DMS114 treated with DMSO at 0.1 percent for 48 hours (cell line): ENCODE measurements at regions not wholly inside any gene's neighbourhood (a gene's known extent, or its start where the extent isn't known, plus 50 kb on each side); places are given as distances from the start of the nearest gene placed in this dataset.
"Not testable (repeated sequence)": the region's sequence is repeated elsewhere in the genome, so short reads cannot be mapped to it uniquely, and the experiment has no call there.

ENCODE experiments used
- DNase-seq: peaks from one replicate; lab custom pipeline; 2025; ENCODE audit not compliant: unreplicated experiment; lab: John Stamatoyannopoulos, UW

DNA sequence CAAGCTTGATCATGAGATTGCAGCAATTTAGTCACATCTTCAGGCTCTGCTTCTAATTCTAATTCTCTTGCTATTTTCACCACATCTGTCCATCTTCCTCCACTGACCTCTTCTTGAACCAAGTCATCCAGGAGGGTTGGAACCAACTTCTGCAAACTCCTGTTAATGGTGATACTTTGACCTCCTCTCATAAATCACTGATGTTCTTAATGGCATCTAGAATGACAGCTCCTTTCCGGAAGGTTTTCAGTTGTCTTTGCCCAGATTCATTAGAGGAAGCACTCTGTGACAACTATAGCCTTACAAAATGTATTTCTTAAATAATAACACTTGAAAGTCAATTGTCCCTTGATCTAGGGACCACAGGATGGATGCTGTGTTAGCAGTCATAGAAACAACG, 136.2 kb downstream of the IGLL1 start:
- DNase-seq = not testable (repeated sequence)

DNA sequence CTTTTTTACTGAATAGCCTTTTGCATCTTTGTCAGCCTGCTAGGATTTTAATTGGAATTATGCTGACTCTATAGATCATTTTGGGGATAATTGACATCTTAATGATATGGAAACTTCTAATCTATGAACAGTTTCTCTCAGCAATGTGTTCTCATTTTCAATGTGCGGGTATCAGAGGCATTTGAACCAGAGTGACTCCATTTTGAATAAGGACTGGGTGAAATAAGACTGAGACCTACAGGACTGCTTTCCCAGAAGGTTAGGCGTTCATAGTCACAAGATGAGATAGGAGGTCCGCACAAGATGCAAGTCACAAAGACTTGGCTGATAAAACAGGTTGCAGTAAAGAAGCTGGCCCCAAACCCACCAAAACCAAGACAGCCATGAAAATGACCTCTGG, 140.5 kb downstream of the IGLL1 start:
- DNase-seq = not testable (repeated sequence)

DNA sequence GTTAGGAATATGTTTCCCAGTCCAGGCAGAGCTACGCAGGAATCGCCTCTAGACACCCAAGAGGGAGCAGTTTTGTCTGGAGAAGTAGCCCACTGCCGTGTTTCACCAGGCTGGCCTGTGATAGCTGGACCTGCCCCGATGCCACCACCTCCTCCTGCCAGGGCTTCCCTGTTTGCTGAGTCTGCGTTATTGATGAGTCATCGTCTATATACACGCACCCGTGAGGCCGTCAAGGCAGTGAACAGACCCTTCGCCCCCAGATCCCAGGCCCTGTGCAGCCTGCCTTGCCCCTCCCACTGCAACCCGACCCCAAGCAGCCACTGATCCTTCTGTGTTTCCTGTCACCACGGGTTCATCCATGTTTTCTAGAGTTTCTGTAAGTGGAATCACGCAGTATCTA, 141.9 kb downstream of the IGLL1 start:
- DNase-seq = no peak

DNA sequence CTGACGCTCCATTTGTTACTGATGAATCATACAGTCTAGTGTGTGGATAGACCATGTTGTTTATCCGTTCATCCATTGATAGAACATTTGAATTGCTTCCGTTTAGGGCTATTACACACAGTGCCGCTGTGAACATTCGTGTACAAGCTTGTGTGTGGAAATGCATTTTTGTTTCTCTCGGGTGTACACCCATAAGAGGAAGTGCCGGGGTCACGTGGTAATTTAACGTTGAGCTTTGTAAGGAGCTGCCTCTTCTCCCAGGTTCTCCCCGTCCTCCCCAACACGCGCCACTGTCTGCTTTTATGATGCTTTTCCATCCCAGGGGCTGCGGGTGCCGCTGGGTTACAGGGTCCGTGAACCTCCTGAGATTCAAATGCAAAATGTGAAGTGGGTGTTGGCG, 142.3 kb downstream of the IGLL1 start:
- no peak for DNase-seq

DNA sequence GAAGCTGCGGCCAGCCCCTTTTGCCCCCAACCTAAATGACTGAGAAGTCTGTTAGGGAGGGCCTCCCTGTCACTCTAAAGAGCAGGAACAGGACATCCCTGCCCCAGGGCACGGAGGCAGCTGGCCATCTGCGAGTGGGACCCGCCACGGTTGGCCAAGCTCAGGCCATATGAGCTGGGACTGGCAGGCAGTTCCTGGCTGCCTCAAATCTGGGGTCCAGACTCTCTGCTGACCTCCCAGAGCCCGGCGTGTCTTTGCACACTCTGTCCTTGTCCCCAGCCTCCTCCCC, 143.0 kb downstream of the IGLL1 start:
- not testable (repeated sequence) for DNase-seq

DNA sequence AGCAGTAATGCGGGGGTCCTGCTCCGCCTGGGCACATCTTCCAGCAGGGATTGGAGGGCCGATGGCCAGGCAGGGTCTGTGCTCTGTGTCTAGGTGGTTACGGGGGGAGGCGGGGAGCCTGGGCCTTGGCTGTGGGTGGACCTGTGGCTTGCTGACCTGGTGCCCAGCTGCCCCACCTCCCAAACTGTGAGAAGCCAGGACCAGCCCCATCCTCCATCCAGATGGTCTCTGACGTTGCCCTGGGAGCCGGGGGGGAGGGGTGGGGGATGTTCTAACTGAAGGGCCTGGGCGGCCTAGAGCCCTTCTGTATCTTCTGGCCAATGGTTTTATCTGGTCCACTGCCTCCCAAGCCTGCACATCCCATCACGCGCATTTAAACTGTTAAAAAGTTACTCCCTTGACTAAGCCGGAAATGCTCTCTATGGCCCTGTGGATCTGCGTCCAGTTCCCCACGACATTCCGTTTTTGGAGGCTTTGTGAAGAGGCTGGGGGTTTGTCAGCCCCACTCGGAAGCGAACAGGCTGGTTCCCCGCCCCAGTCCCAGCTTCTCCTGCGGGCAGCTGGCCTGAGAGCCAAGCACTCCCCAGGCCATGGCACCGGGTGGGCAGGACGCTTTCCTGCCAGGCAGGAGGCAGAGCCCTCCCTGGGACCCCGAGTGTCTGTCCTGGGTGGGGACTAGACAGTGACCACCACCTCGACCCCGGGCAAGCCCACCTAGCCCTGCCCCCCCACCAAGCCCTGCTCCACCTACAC, 143.6 kb downstream of the IGLL1 start:
- DNase-seq = not testable (repeated sequence)

DNA sequence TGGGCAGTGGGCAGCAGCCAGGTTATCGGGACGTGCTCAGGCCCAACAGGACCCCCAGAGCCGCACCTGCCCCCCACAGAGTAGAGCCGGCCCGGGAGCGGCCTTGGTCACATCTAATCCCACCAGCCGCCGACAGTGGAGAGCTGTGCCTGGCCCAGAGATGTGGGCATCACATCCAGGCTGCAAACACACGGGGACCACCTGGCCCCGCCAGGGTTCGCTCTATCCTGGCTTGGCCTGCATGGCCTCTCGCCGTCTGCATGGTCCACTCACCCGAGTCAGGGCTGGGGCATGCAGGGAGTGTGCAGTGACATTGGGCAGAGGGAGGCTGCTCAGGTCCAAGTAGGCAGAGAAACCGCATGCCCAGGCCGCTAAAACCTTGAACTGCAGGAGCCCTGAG, 144.9 kb downstream of the IGLL1 start:
- DNase-seq = not testable (repeated sequence)

DNA sequence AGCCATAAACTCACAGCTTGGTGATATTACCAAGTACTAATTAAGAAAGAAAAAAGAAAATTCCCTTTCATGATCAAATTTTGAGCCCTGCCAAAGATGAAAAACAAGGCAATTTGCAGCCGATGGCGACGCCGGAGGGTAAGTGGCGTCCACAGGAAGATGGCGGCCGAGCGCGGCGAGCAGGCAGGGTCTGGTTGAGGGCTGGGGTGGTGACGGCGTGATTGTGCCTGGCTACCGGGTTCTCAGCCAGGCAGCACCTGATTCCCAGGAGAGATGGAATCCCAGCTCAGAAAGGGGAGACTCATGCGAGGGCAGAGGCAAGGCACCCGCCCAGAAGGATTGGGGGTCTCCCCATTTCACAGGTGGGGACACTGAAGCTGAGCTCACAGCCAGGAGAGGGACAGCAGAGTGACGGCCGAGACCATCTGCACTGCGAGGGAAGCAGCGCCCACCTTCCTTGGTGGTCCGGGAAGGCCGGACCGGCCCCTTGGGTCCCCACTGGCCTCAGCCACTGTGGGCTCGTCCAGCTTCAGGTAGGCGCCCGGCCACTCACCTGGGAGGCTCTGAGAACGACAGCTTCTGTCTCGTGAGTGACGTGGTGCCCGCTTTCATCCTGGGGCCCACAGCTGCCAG, 145.8 kb downstream of the IGLL1 start:
- DNase-seq = not testable (repeated sequence)

DNA sequence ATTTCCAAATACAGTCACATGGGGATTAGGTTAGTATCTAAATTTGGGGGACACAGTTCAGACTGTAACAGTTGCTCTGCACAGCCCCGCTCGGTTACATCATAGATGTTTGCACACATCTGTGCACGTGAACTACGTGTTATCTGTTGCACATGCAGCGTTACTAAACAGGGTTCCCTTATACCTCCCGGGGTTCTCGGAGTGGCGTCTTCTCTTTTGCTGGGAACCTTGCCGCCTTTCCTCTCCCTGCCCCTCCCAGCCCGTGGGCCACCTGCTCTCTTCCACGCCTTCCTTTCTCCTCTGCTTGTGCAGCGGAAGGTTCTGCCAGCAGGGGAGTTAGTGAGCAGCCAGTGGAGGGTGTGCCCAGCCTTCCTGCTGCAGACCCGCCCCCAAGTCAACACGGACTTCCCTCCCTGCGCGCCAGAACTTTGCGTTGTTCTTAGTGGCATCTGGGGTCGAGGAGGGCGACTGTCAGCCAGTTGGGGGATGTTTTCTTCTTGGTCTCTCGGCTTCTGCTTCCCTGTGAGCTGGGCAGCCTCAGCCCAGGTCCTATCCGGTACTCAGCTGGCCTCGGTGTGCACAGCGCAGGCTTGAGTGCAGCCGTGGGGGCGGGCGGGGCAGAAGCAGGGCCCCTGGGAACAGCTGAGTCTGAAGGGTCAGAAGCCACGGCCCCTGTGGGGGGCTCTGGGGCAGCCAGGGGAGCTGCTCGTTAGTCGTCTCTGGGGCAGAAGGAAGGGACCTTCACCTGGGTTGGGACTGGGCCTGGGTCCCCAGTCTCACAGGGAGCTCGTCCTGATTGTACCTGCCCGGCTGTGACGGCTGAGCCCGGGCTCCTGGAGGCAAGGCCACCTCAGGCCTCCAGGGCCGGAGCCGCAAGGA, 146.7 kb downstream of the IGLL1 start:
- not testable (repeated sequence) for DNase-seq

DNA sequence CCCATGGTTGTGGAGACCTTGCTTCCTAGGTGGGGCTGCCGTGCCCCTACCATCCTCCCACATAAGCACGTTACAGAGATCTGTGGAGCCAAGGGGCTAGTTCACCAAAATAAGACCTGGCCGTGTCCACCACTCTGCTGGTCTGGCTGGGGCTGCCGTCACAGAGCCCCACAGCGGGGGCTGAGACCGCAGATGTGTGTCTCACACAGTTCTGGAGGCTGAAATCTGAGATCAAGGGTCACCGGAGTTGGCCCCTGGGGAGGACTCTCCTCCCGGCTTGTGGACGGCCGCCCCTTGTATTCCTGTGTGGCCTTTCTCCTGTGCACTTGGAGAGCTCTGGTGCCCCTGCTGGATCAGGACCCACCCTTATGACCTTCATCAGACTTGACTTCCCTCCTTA, 147.4 kb downstream of the IGLL1 start:
- DNase-seq = not testable (repeated sequence)

DNA sequence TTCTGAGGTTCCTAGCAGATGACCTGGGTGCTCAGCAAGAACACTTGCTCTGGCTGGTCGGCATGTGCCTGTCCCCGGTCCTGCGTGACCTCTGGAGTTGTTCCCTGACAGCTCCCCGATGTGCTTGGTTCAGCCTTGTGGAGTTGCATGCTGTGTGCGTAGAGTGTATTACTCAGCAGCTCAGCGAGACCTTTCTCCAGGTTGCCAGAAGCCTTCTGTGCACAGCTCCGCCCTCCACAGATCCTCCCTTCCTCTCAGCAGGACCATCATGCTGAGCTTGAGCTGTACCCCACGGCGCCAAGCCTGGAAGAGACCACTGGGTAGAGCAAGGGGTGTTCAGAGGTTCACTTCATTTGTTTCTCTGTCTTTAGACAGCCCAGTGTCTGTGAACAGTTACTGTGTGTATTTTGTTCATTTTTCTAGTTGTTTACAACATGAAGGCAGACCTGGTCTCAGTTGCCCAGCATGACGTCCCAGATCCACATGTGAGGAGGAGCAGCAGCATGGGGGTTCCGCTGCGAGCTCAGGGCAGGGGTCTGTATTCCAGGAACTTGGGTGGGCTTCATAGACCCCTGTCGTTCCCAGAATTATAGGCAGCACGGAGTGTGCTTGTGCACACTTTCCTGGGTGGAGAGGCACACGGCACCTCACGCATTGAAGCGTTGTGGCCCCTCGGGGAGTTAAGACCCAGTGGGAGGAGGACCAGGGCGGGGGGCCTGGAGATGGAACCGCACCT, 148.6 kb downstream of the IGLL1 start:
- DNase-seq = no peak

DNA sequence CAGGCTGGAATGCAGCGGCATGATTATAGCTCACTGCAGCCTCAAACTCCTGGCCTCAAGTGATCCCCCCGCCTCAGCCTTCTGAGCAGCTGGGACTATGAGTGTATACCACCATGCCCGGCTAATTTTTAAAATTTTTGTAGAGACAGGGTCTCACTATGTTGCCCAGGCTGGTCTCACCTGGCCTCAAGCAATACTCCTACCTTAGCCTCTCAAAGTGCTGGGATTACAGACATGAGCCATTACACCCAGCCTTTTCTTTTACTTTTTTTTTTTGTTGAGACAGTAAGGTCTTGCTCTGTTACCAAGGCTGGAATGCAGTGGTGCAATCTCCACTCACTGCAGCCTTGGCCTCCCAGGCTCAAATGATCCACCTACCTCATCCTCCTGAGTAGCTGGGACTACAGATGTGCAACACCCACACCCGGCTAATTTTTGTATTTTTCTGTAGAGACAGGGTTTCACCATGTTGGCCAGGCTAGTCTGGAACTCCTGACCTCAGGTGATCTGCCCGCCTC, 155.5 kb downstream of the IGLL1 start:
- not testable (repeated sequence) for DNase-seq

DNA sequence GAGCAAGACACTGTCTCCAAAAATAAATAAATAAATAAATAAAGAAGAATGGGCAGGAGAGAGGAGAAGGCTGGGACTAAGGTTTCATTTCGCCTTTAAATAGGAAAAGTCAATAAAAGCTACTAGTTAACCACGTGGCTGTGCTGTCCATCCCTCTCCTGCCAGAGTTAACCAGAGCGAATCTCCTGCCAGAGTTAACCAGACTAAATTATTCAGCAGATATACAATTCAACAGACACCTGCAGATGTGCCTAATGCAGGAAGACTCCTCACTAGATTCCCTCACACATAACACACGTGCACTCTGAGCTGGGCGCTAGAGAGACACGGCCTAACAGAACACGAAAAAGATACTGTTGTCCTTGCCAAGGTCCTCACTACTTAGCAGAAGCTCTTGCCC, 156.1 kb downstream of the IGLL1 start:
- DNase-seq = no peak

DNA sequence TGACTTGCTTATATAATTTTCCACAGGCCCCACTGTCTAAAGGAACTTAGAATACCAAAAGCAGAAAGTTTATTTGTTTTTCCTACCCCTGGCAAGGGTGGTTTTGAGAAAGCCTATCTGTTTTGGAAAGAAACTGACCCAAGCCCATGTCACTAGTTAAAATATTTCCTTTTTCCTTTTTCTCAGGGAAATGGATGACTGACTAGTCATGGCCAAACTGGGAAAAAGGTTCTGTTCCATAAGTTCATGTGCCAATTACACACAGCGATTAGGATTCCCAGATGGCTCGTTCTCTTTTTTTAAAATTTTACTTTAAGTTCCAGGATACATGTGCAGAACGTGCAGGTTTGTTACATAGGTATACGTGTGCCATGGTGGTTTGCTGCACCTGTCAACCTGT, 157.8 kb downstream of the IGLL1 start:
- DNase-seq = not testable (repeated sequence)

DNA sequence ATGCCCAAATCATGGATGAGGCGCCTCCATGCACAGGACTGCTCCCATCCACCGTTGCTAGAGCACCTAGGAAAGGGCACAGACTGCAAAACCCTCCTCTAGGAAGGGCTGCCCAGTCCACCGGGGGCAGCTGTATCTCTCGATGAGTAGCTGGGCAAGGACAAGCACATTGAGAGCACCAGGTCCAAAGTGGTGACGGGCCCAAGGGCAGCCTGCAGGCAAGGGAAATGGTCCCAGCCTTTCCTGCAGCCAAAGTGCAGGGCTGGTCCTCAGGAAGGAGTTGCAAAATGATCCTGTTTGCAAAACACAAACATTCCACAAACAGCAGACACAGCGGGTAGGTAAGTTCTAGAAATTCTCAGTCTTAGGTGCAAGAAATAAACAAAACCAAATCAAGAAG, 158.8 kb downstream of the IGLL1 start:
- not testable (repeated sequence) for DNase-seq

DNA sequence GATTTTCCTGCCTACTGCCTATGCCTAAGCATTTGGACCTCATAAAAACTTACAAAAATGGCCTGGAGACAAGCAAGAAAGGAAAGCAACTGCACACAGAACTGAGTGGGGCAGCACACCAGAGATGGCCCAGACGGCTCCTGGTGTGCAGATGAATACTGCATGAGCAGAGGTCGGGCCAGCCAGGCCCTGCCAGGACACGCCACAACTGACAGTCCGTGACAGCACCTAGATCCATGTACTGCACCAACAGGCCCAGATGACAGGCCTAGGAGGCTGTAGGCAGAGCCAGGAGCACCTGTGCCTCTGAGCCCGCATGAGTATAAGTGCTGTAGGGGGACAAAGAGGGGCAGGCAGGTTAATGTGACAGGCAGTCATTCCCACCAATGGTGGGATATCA, 160.2 kb downstream of the IGLL1 start:
- no peak for DNase-seq

DNA sequence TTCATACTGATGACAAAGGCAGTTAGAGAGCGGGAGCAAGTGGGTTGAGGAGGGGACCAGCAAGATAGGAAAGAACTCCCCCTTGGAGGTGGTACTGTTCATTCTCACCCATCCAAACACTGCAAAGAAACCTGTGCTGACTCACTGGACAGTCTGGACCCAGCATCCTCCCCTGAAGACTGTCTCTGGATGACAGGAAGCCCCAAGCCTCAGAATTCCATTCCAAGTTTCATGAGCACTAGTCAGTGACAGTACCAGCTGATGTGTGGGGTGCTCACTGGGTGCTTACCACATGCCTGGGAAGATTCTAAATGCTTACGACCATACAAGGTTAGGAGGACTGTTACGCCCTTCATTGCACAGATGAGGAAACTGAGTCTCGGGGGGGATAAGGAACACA, 160.9 kb downstream of the IGLL1 start:
- DNase-seq = no peak

DNA sequence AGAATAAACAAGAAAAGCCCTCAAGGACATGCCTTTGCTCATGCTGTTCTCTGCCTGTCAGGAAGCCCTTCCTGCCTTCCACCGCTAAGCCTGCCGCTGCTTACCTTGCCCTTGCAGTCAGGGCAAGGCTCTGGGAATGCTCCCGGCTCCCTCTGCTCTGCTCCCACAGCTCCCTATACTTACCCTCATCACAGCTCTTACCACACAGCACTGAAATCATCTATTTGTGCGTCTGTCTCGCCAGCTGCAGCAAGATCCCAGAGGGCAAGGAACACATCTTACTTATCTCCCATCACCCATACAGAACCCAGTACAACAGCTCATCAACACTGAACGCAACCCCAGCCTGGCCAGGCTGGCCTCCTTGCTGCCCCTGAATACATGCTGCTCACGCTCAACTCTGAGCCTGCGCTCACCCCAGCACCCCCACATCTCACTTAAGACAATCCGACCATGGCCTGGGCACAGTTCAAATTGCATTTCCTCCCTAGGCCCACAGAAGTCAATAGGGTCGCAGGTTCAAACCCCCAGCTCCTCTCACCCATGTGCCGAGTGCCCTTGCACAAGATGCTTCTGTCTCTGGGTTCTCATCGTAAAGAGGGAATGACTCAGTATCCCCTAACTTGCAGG, 161.8 kb downstream of the IGLL1 start:
- no peak for DNase-seq

DNA sequence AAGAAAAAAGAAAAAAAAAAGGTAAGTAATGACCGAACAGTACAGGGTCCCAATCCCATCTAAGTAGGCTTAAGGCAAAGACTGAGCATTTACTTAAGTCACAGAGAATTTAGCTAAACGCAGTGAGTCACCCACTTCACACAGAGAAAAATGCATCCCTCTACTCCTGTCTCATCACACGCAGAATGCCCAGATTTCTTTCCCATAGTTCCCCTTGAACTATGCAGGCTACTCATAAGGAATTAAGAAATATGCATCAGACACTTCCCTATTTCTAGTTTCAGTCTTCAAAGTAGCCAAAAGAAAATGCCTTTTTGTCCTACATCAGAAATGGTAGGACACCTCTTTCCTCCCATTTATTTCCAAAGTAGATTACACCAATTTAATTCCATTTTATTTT, 162.8 kb downstream of the IGLL1 start:
- DNase-seq = not testable (repeated sequence)

DNA sequence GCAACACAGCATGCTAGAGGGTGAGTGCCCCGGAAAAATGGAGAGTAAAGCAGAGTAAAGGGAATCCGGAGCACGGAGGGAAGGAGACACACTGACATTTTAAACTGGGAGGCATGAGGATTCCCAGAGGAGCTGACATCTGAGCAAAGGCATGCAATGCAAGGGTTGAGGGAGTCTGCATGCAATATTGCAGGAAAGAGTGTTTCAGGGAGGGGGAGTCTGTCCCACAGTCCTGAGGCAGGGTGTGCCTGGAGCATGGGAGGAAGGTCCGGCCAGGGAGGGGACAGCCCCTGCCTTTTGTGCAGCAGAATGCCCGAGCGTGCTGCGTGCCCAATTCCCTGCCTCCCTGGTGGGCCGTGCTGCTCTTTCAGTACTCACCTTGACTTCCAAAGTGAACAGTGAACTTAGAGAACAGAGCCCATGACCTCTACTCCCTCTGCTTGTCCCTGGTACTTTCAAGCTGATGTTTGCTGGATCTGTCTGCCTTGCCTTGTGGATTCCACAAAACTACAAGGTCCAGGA, 163.9 kb downstream of the IGLL1 start:
- not testable (repeated sequence) for DNase-seq
